ENCODE measurements at regions not wholly inside any gene's neighbourhood (a gene's known extent, or its start where the extent isn't known, plus 50 kb on each side); places are given as distances from the start of the nearest gene placed in this dataset.

GRCh38 chr2:60629801-60630385 is 76.4 kb upstream of the BCL11A start:
- no peak for DNase-seq (ENCODE audit: low read depth)
- no peak for TF ChIP-seq CTCF (IDR thresholded peaks at IDR 0.05; ENCODE audit: control insufficient read depth, insufficient read depth, low read depth, low read length, missing control alignments)
- no peak overlapping the region for H3K4me3 ChIP-seq (ENCODE audit: control insufficient read depth, low read depth, low read length)

- no peak overlapping the region for H3K4me3 ChIP-seq (ENCODE audit: control insufficient read depth, low read depth, low read length)
- no peak for TF ChIP-seq CTCF (IDR thresholded peaks at IDR 0.05; ENCODE audit: control insufficient read depth, insufficient read depth, low read depth, low read length, missing control alignments)
- no peak for DNase-seq (ENCODE audit: low read depth)
Measured at GRCh38 chr2:60633615-60634014, 80.2 kb upstream of the BCL11A start.

GRCh38 chr2:60634438-60634837 is 81.0 kb upstream of the BCL11A start:
- no peak for DNase-seq (ENCODE audit: low read depth)
- TF ChIP-seq CTCF (IDR thresholded peaks at IDR 0.05; ENCODE audit: control insufficient read depth, insufficient read depth, low read depth, low read length, missing control alignments): no peak
- H3K4me3 ChIP-seq (ENCODE audit: control insufficient read depth, low read depth, low read length): no peak overlapping the region

GRCh38 chr2:60641811-60642788 is 88.6 kb upstream of the BCL11A start:
- peak; percentile 13 for DNase-seq (ENCODE audit: low read depth)
- no peak overlapping the region for H3K4me3 ChIP-seq (ENCODE audit: control insufficient read depth, low read depth, low read length)

GRCh38 chr2:60643747-60644146 is 90.3 kb upstream of the BCL11A start:
- no peak overlapping the region for H3K4me3 ChIP-seq (ENCODE audit: control insufficient read depth, low read depth, low read length)
- no peak for TF ChIP-seq CTCF (IDR thresholded peaks at IDR 0.05; ENCODE audit: control insufficient read depth, insufficient read depth, low read depth, low read length, missing control alignments)
- no peak for DNase-seq (ENCODE audit: low read depth)

More at GRCh38 chr2:60641811-60642788, 88.6 kb upstream of the BCL11A start:
- peak; percentile 67 for TF ChIP-seq CTCF (IDR thresholded peaks at IDR 0.05; ENCODE audit: control insufficient read depth, insufficient read depth, low read depth, low read length, missing control alignments)

GRCh38 chr2:60644951-60645350 is 91.5 kb upstream of the BCL11A start:
- DNase-seq (ENCODE audit: low read depth): no peak
- H3K4me3 ChIP-seq (ENCODE audit: control insufficient read depth, low read depth, low read length): no peak overlapping the region
- no peak for TF ChIP-seq CTCF (IDR thresholded peaks at IDR 0.05; ENCODE audit: control insufficient read depth, insufficient read depth, low read depth, low read length, missing control alignments)

All from AG09309 (cell line).